ENCODE measurements at regions not wholly inside any gene's neighbourhood (a gene's known extent, or its start where the extent isn't known, plus 50 kb on each side); places are given as distances from the start of the nearest gene placed in this dataset.

GRCh38 chr2:147550995-147551731 is 293.7 kb upstream of the ACVR2A start:
- Histone ChIP-seq H3F3A (ENCODE audit: insufficient read depth, low read depth) (no peaks in the 10 kb centered on the region), H3K4me1 (replicated peaks; ENCODE audit: insufficient read depth) (no peaks in the 10 kb centered on the region), H3K36me3 (ENCODE audit: low read depth) (no peaks in the 10 kb centered on the region), H4K20me1 (ENCODE audit: insufficient read depth) (no peaks in the 10 kb centered on the region), H3K27ac (no peak overlapping the region), H3K9me3 (ENCODE audit: insufficient read depth, low read depth) (no peaks in the 10 kb centered on the region), H3K27me3 (ENCODE audit: insufficient read depth, low read depth) (no peaks in the 10 kb centered on the region), H3K79me2 (ENCODE audit: low read depth) (no peaks in the 10 kb centered on the region), H3K4me3 (no peak overlapping the region), H3K4me2 (no peak overlapping the region), H3K9me2 (ENCODE audit: insufficient read depth) (no peaks in the 10 kb centered on the region), H2AFZ (no peak overlapping the region)
- DNase-seq = no peak
- POLR2A ChIA-PET (ENCODE audit: unreplicated experiment) = no interaction called here
- CTCF ChIA-PET = no interaction called here
- intact Hi-C loops (cut with micrococcal nuclease; ENCODE audit: unreplicated experiment) = no loop called here
- no TSS peak for BruUV-seq (replicated peaks)
- TF ChIP-seq CTCF (conservative IDR thresholded peaks at IDR 0.05) = no peak
- TF ChIP-seq EZH2 (IDR thresholded peaks at IDR 0.05; ENCODE audit: low read depth) = no peak

DNA sequence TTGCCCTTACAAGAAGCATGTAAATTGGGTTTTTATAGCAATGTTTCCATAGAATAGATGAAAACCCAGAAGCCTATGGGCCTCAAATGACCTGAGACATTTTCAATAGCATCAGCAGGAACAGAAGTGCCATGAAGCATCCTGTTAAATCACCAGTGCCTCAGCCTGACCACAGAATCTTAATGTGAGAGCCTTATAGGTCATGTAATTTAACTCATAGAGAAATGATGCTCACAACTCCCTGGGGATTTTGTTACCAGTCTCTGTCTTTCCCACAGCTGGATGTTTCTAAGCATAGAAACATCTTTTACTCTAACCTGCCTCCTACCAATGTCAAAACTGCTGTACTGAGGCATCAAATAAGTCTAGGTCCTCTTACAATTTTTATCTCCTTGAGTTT is 295.8 kb upstream of the ACVR2A start:
- H3K27ac ChIP-seq = no peak overlapping the region
- H2AFZ ChIP-seq = no peak overlapping the region
- no peaks in the 10 kb centered on the region for H3K4me1 ChIP-seq (replicated peaks; ENCODE audit: insufficient read depth)
- ChIA-PET POLR2A (ENCODE audit: unreplicated experiment) (no interaction called here), CTCF (no interaction called here)
- H3K9me2 ChIP-seq (ENCODE audit: insufficient read depth) = no peaks in the 10 kb centered on the region
- H3K9me3 ChIP-seq (ENCODE audit: insufficient read depth, low read depth) = no peaks in the 10 kb centered on the region
- H3K4me3 ChIP-seq = no peak overlapping the region
- no TSS peak for BruUV-seq (replicated peaks)
- H3K36me3 ChIP-seq (ENCODE audit: low read depth) = no peaks in the 10 kb centered on the region
- intact Hi-C loops (cut with micrococcal nuclease; ENCODE audit: unreplicated experiment) = no loop called here
- H3K27me3 ChIP-seq (ENCODE audit: insufficient read depth, low read depth) = no peaks in the 10 kb centered on the region
- no peaks in the 10 kb centered on the region for H3K79me2 ChIP-seq (ENCODE audit: low read depth)
- H3K4me2 ChIP-seq = no peak overlapping the region
- H3F3A ChIP-seq (ENCODE audit: insufficient read depth, low read depth) = no peaks in the 10 kb centered on the region
- DNase-seq = no peak
- no peaks in the 10 kb centered on the region for H4K20me1 ChIP-seq (ENCODE audit: insufficient read depth)
- TF ChIP-seq CTCF (conservative IDR thresholded peaks at IDR 0.05) (no peak), EZH2 (IDR thresholded peaks at IDR 0.05; ENCODE audit: low read depth) (no peak)

- Histone ChIP-seq H3K36me3 (ENCODE audit: low read depth) (no peaks in the 10 kb centered on the region), H3K9me3 (ENCODE audit: insufficient read depth, low read depth) (no peaks in the 10 kb centered on the region), H3K4me1 (replicated peaks; ENCODE audit: insufficient read depth) (no peaks in the 10 kb centered on the region), H3F3A (ENCODE audit: insufficient read depth, low read depth) (no peaks in the 10 kb centered on the region), H4K20me1 (ENCODE audit: insufficient read depth) (no peaks in the 10 kb centered on the region), H3K27ac (no peak overlapping the region), H3K79me2 (ENCODE audit: low read depth) (no peaks in the 10 kb centered on the region), H3K9me2 (ENCODE audit: insufficient read depth) (no peaks in the 10 kb centered on the region), H2AFZ (no peak overlapping the region), H3K27me3 (ENCODE audit: insufficient read depth, low read depth) (no peaks in the 10 kb centered on the region), H3K4me3 (no peak overlapping the region), H3K4me2 (no peak overlapping the region)
- ChIA-PET CTCF (no interaction called here), POLR2A (ENCODE audit: unreplicated experiment) (no interaction called here)
- intact Hi-C loops (cut with micrococcal nuclease; ENCODE audit: unreplicated experiment) = no loop called here
- no TSS peak for BruUV-seq (replicated peaks)
- TF ChIP-seq CTCF (conservative IDR thresholded peaks at IDR 0.05) = no peak
- no peak for TF ChIP-seq EZH2 (IDR thresholded peaks at IDR 0.05; ENCODE audit: low read depth)
- DNase-seq = no peak
These were observed 296.4 kb upstream of the ACVR2A start for GRCh38 chr2:147548451-147548850.
